ENCODE measurements at regions not wholly inside any gene's neighbourhood (a gene's known extent, or its start where the extent isn't known, plus 50 kb on each side); places are given as distances from the start of the nearest gene placed in this dataset.

- WGBS, 2 experiments (ENCODE audit: insufficient coverage in 1 of 2, insufficient read length in 1 of 2), result 89 to 100% methylated on average over 1 of the region's 1 CpG
- no peak for DNase-seq
- H3K36me3 Mint-ChIP-seq (ENCODE audit: low read depth), result no peaks in the 10 kb centered on the region
- Histone ChIP-seq H3K4me3 (ENCODE audit: low read length) (no peak overlapping the region), H3K36me3 (ENCODE audit: control insufficient read depth, insufficient read depth, low read length) (no peaks in the 10 kb centered on the region), H3K27ac (ENCODE audit: low read depth, low read length) (no peak overlapping the region), H3K9me3 (ENCODE audit: control insufficient read depth, low read length) (no peaks in the 10 kb centered on the region), H3K4me1 (ENCODE audit: control insufficient read depth, insufficient read depth, low read length) (no peaks in the 10 kb centered on the region), H3K9ac (ENCODE audit: extremely low read depth, low read length, poor library complexity, severe bottlenecking) (no peak overlapping the region), H3K27me3 (ENCODE audit: control insufficient read depth, insufficient read depth, low read length, poor library complexity, severe bottlenecking) (no peaks in the 10 kb centered on the region)
- no peak overlapping the region for H3K4me3 Mint-ChIP-seq
- peaks cover 8% of the 10 kb centered on the region for H3K4me1 Mint-ChIP-seq
- H3K27me3 Mint-ChIP-seq (ENCODE audit: insufficient read depth), result no peaks in the 10 kb centered on the region
- H3K9me3 Mint-ChIP-seq, result peaks cover 3% of the 10 kb centered on the region
- no peak overlapping the region for H3K27ac Mint-ChIP-seq
- TF ChIP-seq, protein P1, sequence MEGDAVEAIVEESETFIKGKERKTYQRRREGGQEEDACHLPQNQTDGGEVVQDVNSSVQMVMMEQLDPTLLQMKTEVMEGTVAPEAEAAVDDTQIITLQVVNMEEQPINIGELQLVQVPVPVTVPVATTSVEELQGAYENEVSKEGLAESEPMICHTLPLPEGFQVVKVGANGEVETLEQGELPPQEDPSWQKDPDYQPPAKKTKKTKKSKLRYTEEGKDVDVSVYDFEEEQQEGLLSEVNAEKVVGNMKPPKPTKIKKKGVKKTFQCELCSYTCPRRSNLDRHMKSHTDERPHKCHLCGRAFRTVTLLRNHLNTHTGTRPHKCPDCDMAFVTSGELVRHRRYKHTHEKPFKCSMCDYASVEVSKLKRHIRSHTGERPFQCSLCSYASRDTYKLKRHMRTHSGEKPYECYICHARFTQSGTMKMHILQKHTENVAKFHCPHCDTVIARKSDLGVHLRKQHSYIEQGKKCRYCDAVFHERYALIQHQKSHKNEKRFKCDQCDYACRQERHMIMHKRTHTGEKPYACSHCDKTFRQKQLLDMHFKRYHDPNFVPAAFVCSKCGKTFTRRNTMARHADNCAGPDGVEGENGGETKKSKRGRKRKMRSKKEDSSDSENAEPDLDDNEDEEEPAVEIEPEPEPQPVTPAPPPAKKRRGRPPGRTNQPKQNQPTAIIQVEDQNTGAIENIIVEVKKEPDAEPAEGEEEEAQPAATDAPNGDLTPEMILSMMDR (conservative IDR thresholded peaks at IDR 0.05), result no peak
Measured at GRCh38 chr15:62228604-62229003, 63.5 kb upstream of the C2CD4B start.

DNA sequence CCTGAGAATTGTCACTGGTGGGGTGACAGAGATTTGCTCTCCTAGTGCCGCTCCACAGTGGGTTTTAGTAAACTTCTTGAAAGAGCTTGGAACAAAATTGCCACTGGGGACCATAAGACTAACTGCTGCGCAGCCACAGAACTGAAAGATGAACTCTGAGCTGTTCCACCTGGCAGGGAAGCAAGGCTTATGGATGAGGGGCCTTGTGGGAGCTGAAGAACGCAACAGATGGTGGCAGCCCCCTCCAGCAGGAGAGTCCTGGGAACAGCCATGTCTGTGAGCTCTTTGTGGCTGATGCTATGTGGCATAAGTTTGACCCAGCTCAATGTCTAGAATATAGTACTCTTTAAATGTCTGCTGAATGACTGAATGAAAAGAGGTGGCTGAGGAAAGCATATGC lies 66.8 kb upstream of the C2CD4B start:
- no peak overlapping the region for H3K4me3 Mint-ChIP-seq
- Histone ChIP-seq H3K9ac (ENCODE audit: extremely low read depth, low read length, poor library complexity, severe bottlenecking) (no peak overlapping the region), H3K27me3 (ENCODE audit: control insufficient read depth, insufficient read depth, low read length, poor library complexity, severe bottlenecking) (no peaks in the 10 kb centered on the region), H3K27ac (ENCODE audit: low read depth, low read length) (no peak overlapping the region), H3K4me3 (ENCODE audit: low read length) (no peak overlapping the region), H3K36me3 (ENCODE audit: control insufficient read depth, insufficient read depth, low read length) (no peaks in the 10 kb centered on the region), H3K4me1 (ENCODE audit: control insufficient read depth, insufficient read depth, low read length) (no peaks in the 10 kb centered on the region), H3K9me3 (ENCODE audit: control insufficient read depth, low read length) (no peaks in the 10 kb centered on the region)
- no peaks in the 10 kb centered on the region for H3K9me3 Mint-ChIP-seq
- H3K27me3 Mint-ChIP-seq (ENCODE audit: insufficient read depth), result no peaks in the 10 kb centered on the region
- DNase-seq, result no peak
- H3K27ac Mint-ChIP-seq, result no peak overlapping the region
- 71 to 78% methylated on average over 3 of the region's 3 CpGs for WGBS, 2 experiments (ENCODE audit: insufficient coverage in 1 of 2, insufficient read length in 1 of 2)
- TF ChIP-seq, protein P1 (conservative IDR thresholded peaks at IDR 0.05), result no peak
- no peaks in the 10 kb centered on the region for H3K36me3 Mint-ChIP-seq (ENCODE audit: low read depth)
- H3K4me1 Mint-ChIP-seq, result peaks cover 8% of the 10 kb centered on the region

- no peak overlapping the region for H3K27ac ChIP-seq (ENCODE audit: low read depth, low read length)
- H3K9me3 Mint-ChIP-seq, result peaks cover 4% of the 10 kb centered on the region
- no peaks in the 10 kb centered on the region for H3K4me1 Mint-ChIP-seq
- WGBS, 2 experiments (ENCODE audit: insufficient coverage in 1 of 2, insufficient read length in 1 of 2), result 84 to 96% methylated on average over 4 to 5 of the region's 5 CpGs
- H3K27ac Mint-ChIP-seq, result no peak overlapping the region
- no peaks in the 10 kb centered on the region for H3K27me3 Mint-ChIP-seq (ENCODE audit: insufficient read depth)
- no peaks in the 10 kb centered on the region for H3K4me1 ChIP-seq (ENCODE audit: control insufficient read depth, insufficient read depth, low read length)
- no peak overlapping the region for H3K4me3 ChIP-seq (ENCODE audit: low read length)
- no peaks in the 10 kb centered on the region for H3K27me3 ChIP-seq (ENCODE audit: control insufficient read depth, insufficient read depth, low read length, poor library complexity, severe bottlenecking)
- H3K36me3 ChIP-seq (ENCODE audit: control insufficient read depth, insufficient read depth, low read length), result no peaks in the 10 kb centered on the region
- no peak overlapping the region for H3K4me3 Mint-ChIP-seq
- peaks cover 5% of the 10 kb centered on the region for H3K9me3 ChIP-seq (ENCODE audit: control insufficient read depth, low read length)
- H3K9ac ChIP-seq (ENCODE audit: extremely low read depth, low read length, poor library complexity, severe bottlenecking), result no peak overlapping the region
- DNase-seq, result no peak
- TF ChIP-seq, protein P1 (conservative IDR thresholded peaks at IDR 0.05), result no peak
- H3K36me3 Mint-ChIP-seq (ENCODE audit: low read depth), result no peaks in the 10 kb centered on the region
Measured at GRCh38 chr15:62240121-62241096, 75.3 kb upstream of the C2CD4B start.

Data from endodermal cell (in vitro differentiated cells).